Adrenal gland (tissue), 5 donors: ENCODE measurements at regions not wholly inside any gene's neighbourhood (a gene's known extent, or its start where the extent isn't known, plus 50 kb on each side); places are given as distances from the start of the nearest gene placed in this dataset.

ENCODE experiments used
- POLR2A ChIP-seq, 2 donors: fragments of 450-650 bp; IDR thresholded peaks; one replicate each; pipeline ENCODE4 v1.6.1; 2017; ENCODE audit warnings: antibody characterized with exemption in 2 of 2, mild to moderate bottlenecking in 2 of 2, moderate library complexity in 1 of 2
- TF ChIP-seq, protein P1 (sequence below), 6 experiments: fragments of 450-650 bp in 4 of 6; fragments of 200-600 bp in 2 of 6; sonication (generic) in 1 of 6; IDR thresholded peaks; 1 replicate in 5 of 6; 2 replicates in 1 of 6; pipeline versions ENCODE4 v1.5.1 to v1.8.0; 2016 to 2021; ENCODE audit warnings: antibody characterized with exemption in 6 of 6, mild to moderate bottlenecking in 2 of 6, moderate library complexity in 1 of 6
- donor health status: DM: no; HTN: no; CAD: no.

- TF ChIP-seq, protein P1, sequence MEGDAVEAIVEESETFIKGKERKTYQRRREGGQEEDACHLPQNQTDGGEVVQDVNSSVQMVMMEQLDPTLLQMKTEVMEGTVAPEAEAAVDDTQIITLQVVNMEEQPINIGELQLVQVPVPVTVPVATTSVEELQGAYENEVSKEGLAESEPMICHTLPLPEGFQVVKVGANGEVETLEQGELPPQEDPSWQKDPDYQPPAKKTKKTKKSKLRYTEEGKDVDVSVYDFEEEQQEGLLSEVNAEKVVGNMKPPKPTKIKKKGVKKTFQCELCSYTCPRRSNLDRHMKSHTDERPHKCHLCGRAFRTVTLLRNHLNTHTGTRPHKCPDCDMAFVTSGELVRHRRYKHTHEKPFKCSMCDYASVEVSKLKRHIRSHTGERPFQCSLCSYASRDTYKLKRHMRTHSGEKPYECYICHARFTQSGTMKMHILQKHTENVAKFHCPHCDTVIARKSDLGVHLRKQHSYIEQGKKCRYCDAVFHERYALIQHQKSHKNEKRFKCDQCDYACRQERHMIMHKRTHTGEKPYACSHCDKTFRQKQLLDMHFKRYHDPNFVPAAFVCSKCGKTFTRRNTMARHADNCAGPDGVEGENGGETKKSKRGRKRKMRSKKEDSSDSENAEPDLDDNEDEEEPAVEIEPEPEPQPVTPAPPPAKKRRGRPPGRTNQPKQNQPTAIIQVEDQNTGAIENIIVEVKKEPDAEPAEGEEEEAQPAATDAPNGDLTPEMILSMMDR (IDR thresholded peaks at IDR 0.05): no peak
- TF ChIP-seq POLR2A (IDR thresholded peaks at IDR 0.05): no peak
Observed at GRCh38 chrX:69243276-69243675, 78.0 kb upstream of the PJA1 start.
